GM18502 (cell line): ENCODE measurements at regions not wholly inside any gene's neighbourhood (a gene's known extent, or its start where the extent isn't known, plus 50 kb on each side); places are given as distances from the start of the nearest gene placed in this dataset.

Experiments
- ATAC-seq: cut with Tn5 transposase; IDR thresholded peaks from one replicate; pipeline ENCODE4 v1.9.1; 2021; ENCODE audit warnings: mild to moderate bottlenecking; ENCODE audit not compliant: unreplicated experiment, poor library complexity

DNA sequence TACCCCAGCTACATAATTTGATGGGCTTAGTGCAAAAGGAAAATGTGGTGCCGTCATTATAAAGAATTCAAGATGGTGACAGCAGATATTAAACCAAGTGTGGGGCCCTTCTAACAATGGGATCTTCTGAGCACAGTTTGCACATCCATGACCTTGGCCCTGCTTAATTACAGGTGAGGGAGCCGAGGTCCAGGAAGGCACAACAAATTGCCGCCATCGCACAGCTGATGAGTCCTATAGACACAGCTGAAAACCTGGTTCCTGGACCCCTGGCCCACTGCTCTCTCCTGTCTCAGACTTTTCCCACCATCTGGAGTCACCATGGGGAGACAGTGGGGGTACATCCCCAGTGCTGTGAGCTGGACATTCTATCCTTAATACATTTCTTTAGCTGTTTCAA lies 95.8 kb upstream of the MAP4K3 start:
- no peak for ATAC-seq

GRCh38 chr2:39534095-39534711 lies 97.1 kb upstream of the MAP4K3 start:
- no peak for ATAC-seq

DNA sequence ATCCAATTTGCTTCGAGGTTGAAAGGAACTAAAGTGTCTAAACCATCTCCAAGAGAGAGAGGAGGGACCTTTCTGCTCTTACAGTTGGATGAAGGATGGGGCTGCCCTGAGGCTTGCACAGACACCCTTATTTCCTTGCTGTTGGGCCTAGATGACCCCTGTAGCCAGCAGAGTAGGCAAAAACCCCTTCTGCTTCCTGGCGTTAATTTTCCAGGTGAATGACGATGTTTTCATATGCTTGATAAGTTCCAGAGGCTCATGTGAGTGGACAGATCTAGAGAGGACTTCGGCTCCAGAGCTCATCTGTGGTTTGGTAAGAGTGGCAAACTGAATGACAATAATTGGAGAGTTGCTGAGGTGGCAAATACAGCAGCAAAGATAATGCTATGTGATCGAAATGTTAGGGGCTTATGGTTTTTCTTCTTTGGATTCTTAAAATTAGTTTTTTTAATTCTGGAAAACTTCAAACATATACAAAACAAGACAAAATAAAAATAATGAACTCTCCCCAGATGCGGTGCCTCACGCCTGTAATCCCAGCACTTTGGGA lies 98.6 kb upstream of the MAP4K3 start:
- ATAC-seq, result no peak

DNA sequence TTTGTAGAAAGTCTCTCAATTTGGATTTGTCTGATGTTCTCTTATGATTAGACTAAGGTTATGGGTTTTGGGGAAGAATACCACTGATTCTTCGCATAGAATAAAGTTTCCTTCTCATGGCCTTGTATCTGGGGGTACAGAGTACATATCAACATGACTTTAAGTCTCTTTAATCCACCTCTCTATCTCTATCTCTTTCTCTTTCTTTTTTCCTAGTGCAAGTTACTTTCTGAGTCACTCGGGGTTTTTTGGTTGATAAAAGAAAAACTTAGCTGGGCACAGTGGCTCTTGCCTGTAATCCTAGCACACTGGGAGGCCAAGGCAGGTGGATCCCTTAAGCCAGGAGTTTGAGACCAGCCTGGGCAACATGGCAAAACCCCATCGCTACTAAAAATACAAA lies 100.1 kb upstream of the MAP4K3 start:
- no peak for ATAC-seq

- ATAC-seq, result no peak
Measured at GRCh38 chr2:39538718-39539117, 101.6 kb upstream of the MAP4K3 start.

DNA sequence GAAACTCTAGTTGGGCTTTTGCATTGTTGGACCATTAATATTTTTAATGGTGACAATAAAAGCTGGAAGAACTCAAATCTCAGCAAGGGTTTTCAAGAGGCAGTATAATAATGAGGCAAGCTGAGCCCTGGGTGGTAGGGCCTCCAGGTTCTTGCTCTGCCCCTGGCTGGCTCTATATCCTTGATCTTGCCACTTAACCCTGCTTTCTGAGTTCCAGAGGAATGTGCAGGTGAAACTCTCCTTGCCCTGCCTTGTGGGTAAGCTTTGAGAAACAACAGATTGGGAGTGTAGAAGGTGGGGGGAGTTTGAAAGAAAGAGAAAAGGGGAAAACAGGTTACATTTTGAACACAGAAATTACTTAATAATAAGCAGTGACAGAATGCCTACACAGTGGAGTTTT lies 103.3 kb upstream of the MAP4K3 start:
- ATAC-seq, result no peak

GRCh38 chr2:39541011-39541930 lies 104.2 kb upstream of the MAP4K3 start:
- ATAC-seq, result no peak

- ATAC-seq, result no peak
Measured at GRCh38 chr2:39542523-39542922, 105.4 kb upstream of the MAP4K3 start.

DNA sequence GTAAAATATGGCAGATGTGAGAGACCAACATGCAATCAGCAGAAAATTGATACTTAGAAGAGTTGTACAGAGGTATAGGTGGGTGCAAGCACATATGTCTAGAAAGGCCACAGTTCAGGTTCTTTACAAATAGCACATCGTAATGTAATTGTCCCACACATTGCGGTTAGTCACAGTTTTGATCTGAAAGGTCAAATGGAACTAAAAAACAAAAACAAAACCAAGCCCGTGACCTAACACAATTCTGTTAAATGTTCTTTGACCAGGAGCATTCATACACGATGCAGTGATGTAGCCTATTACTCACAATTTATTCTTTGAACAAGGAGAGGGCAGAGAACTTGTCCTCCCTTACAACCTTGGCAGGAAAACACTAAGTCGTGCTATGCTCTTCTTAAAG lies 108.9 kb upstream of the MAP4K3 start:
- ATAC-seq, result no peak

- no peak for ATAC-seq
Measured at GRCh38 chr2:39546409-39546808, 109.3 kb upstream of the MAP4K3 start.

- ATAC-seq, result no peak
Measured at GRCh38 chr2:39546937-39547336, 109.9 kb upstream of the MAP4K3 start.

GRCh38 chr2:39547811-39548719 lies 111.0 kb upstream of the MAP4K3 start:
- ATAC-seq, result no peak

GRCh38 chr2:39549000-39549399 lies 111.9 kb upstream of the MAP4K3 start:
- no peak for ATAC-seq

DNA sequence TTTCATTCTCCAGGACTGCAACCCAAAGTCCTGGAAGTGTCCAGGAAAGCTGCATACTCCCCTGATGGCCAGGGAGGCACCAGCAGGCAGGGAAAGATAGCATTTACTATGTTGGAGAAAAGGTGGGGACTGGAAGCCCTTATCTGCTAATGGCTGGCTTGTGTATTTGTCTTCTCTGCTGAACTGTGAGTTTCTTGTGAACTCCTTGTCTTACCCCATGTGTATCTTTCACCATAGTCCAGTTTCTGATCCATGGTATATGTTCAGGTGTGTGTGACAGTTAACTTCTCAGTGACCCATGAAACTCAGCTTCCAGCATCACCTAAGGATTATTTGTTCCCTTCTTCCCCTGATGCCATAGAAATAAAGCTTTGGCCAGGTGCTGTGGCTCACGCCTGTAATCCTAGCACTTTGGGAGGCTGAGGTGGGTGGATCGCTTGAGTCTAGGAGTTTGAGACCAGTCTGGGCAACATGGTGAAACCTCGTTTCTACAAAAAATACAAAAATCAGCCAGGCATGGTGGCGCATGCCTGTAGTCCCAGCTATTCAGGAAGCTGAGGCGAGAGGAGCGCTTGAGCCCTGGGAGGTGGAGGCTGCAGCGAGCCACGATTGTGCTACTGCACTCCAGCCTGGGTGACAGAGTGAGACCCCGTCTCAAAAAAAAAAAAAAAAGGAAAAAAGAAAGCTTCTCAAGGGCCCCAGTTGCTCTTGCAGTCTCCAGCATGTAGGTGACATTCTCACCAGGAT lies 112.8 kb upstream of the MAP4K3 start:
- no peak for ATAC-seq

GRCh38 chr2:39550701-39551285 lies 113.7 kb upstream of the MAP4K3 start:
- no peak for ATAC-seq

- no peak for ATAC-seq
Measured at GRCh38 chr2:39558906-39559305, 106.8 kb upstream of the TMEM178A start.

GRCh38 chr2:39563572-39563971 lies 102.1 kb upstream of the TMEM178A start:
- no peak for ATAC-seq

GRCh38 chr2:39567507-39567906 lies 98.2 kb upstream of the TMEM178A start:
- no peak for ATAC-seq

- ATAC-seq, result no peak
Measured at GRCh38 chr2:39568116-39568515, 97.6 kb upstream of the TMEM178A start.
